A673 (cell line): ENCODE measurements at regions not wholly inside any gene's neighbourhood (a gene's known extent, or its start where the extent isn't known, plus 50 kb on each side); places are given as distances from the start of the nearest gene placed in this dataset.

Source experiments
- BruUV-seq: library from RNA; stranded (reverse); fragments of 400-500 nt; replicated peaks from 2 replicates; lab custom pipeline; 2021; lab: Mats Ljungman, UMichigan
- CTCF ChIA-PET: fragments of 300-600 bp; sonication (Branson Sonifier 250); formaldehyde crosslinking; loops from one replicate; lab custom pipeline; 2022; ENCODE audit warnings: antibody characterized with exemption; lab: Charles Lee
- POLR2A ChIA-PET: fragments of 300-600 bp; sonication (Branson Sonifier 250); formaldehyde crosslinking; loops from one replicate; lab custom pipeline; 2022; ENCODE audit warnings: antibody characterized with exemption; ENCODE audit not compliant: low non-redundant PET; lab: Charles Lee
- DNase-seq: peaks from one replicate; pipeline ENCODE4 v3.0.0-alpha.2; 2015; ENCODE audit warnings: low spot score
- H3K27ac ChIP-seq: fragments of 200-600 bp; sonication (generic); 2 replicates; pipeline ENCODE4 v1.5.1; 2016; ENCODE audit warnings: mixed run types, low read depth, mild to moderate bottlenecking, mixed read lengths, antibody characterized with exemption, low read length; ENCODE audit not compliant: poor library complexity, severe bottlenecking
- H3K27me3 ChIP-seq: fragments of 200-600 bp; sonication (generic); replicated peaks from 2 replicates; pipeline ENCODE4 v1.6.1; 2017; ENCODE audit warnings: mixed run types, low read depth, mild to moderate bottlenecking, mixed read lengths, antibody characterized with exemption, low read length; ENCODE audit not compliant: insufficient read depth, poor library complexity
- H3K36me3 ChIP-seq: fragments of 200-600 bp; sonication (generic); 2 replicates; pipeline ENCODE4 v1.6.1; 2016; ENCODE audit warnings: mixed run types, mild to moderate bottlenecking, mixed read lengths, antibody characterized with exemption, low read length; ENCODE audit not compliant: insufficient read depth, poor library complexity, severe bottlenecking
- H3K4me1 ChIP-seq: fragments of 200-600 bp; sonication (generic); 2 replicates; pipeline ENCODE4 v1.6.1; 2017; ENCODE audit warnings: mixed run types, mild to moderate bottlenecking, mixed read lengths, antibody characterized with exemption, low read length; ENCODE audit not compliant: insufficient read depth, poor library complexity, severe bottlenecking
- H3K4me3 ChIP-seq: fragments of 200-600 bp; sonication (generic); 2 replicates; pipeline ENCODE4 v1.5.1; 2016; ENCODE audit warnings: low read depth, mixed run types, mild to moderate bottlenecking, mixed read lengths, low read length; ENCODE audit not compliant: poor library complexity, severe bottlenecking
- H3K9me3 ChIP-seq: fragments of 200-600 bp; sonication (generic); 2 replicates; pipeline ENCODE4 v1.6.1; 2016; ENCODE audit warnings: mixed run types, low read depth, mild to moderate bottlenecking, mixed read lengths, antibody characterized with exemption, low read length; ENCODE audit not compliant: poor library complexity, severe bottlenecking
- CTCF ChIP-seq: fragments of 300-800, 200-600 bp; sonication (generic); conservative IDR thresholded peaks from 2 replicates; pipeline ENCODE4 v1.5.1; 2017; ENCODE audit warnings: low read depth, mild to moderate bottlenecking, antibody characterized with exemption, low read length, moderate library complexity, mixed read lengths
- EZH2 ChIP-seq: fragments of 200-600 bp; sonication (generic); IDR thresholded peaks from 2 replicates; pipeline ENCODE4 v1.6.1; 2017; ENCODE audit warnings: borderline replicate concordance, low read depth, mild to moderate bottlenecking, mixed read lengths, antibody characterized with exemption, low read length; ENCODE audit not compliant: poor library complexity, severe bottlenecking
- intact Hi-C: fragments of 100-400 bp; cut with micrococcal nuclease; formaldehyde crosslinking; loops from one replicate; pipeline ENCODE4 v1.10.0; 2022; ENCODE audit not compliant: unreplicated experiment

- Histone ChIP-seq H3K27me3 (no peaks in the 10 kb centered on the region), H3K9me3 (no peaks in the 10 kb centered on the region), H3K4me1 (no peaks in the 10 kb centered on the region), H3K4me3 (no peak overlapping the region), H3K36me3 (no peaks in the 10 kb centered on the region), H3K27ac (no peak overlapping the region)
- ChIA-PET CTCF (no interaction called here), POLR2A (no interaction called here)
- no TSS peak for BruUV-seq
- TF ChIP-seq CTCF (no peak), EZH2 (no peak)
- DNase-seq = no peak
- intact Hi-C loops = no loop called here
Observed at GRCh38 chr1:56310945-56311344, 268.4 kb downstream of the PLPP3 start.

- CTCF ChIA-PET = no interaction called here
Observed at GRCh38 chr1:56309065-56309464, 270.3 kb downstream of the PLPP3 start.

GRCh38 chr1:56304975-56305374 is 274.4 kb downstream of the PLPP3 start:
- Histone ChIP-seq H3K27ac (no peak overlapping the region), H3K27me3 (no peaks in the 10 kb centered on the region), H3K4me1 (no peaks in the 10 kb centered on the region), H3K9me3 (no peaks in the 10 kb centered on the region), H3K36me3 (no peaks in the 10 kb centered on the region), H3K4me3 (no peak overlapping the region)
- intact Hi-C loops = no loop called here
- BruUV-seq = no TSS peak
- DNase-seq = no peak
- TF ChIP-seq EZH2 (no peak), CTCF (no peak)
- POLR2A ChIA-PET = no interaction called here
- CTCF ChIA-PET = no interaction called here

More at GRCh38 chr1:56309065-56309464, 270.3 kb downstream of the PLPP3 start:
- no TSS peak for BruUV-seq
- Histone ChIP-seq H3K4me3 (no peak overlapping the region), H3K36me3 (no peaks in the 10 kb centered on the region), H3K9me3 (no peaks in the 10 kb centered on the region), H3K27me3 (no peaks in the 10 kb centered on the region), H3K27ac (no peak overlapping the region), H3K4me1 (no peaks in the 10 kb centered on the region)
- POLR2A ChIA-PET = no interaction called here
- intact Hi-C loops = no loop called here
- DNase-seq = no peak
- no peak for TF ChIP-seq EZH2
- no peak for TF ChIP-seq CTCF
